Endothelial cell of umbilical vein (primary cell): ENCODE measurements at regions not wholly inside any gene's neighbourhood (a gene's known extent, or its start where the extent isn't known, plus 50 kb on each side); places are given as distances from the start of the nearest gene placed in this dataset.

Experiments
- BruUV-seq: library from RNA; stranded (reverse); fragments of 400-500 nt; replicated peaks from 2 replicates; lab custom pipeline; 2021; lab: Mats Ljungman, UMichigan
- CTCF ChIA-PET: fragments of 300-600, 350-600 bp; sonication (Branson Sonifier 250); formaldehyde crosslinking; loops from one replicate; lab custom pipeline; 2021; ENCODE audit warnings: antibody characterized with exemption, inconsistent platforms; lab: Charles Lee
- POLR2A ChIA-PET: fragments of 300-600, 350-600 bp; sonication (Branson Sonifier 250); formaldehyde crosslinking; loops from one replicate; lab custom pipeline; 2021; ENCODE audit warnings: antibody characterized with exemption, inconsistent platforms; lab: Charles Lee
- DNase-seq: peaks from one replicate; pipeline ENCODE4 v3.0.0-alpha.2; 2011; ENCODE audit warnings: low read depth, low spot score
- FAIRE-seq: peaks from 2 replicates; lab custom pipeline; 2011; peaks lifted over from hg19 to GRCh38; lab: Jason Lieb, UNC
- H2AFZ ChIP-seq: 2 replicates; pipeline ENCODE4 v1.6.0; 2012; ENCODE audit warnings: low read depth, low read length, control low read depth, inconsistent platforms
- H3K27ac ChIP-seq: 2 replicates; pipeline ENCODE4 v1.5.1; 2011; ENCODE audit warnings: low read depth, mild to moderate bottlenecking, control low read depth, low read length, moderate library complexity; ENCODE audit not compliant: insufficient read depth
- H3K27me3 ChIP-seq, 2 experiments: 2 replicates each; pipeline versions ENCODE4 v1.6.0 to v1.6.1; 2011; ENCODE audit warnings: low read length in 2 of 2, mixed read lengths in 1 of 2; ENCODE audit not compliant: control insufficient read depth in 2 of 2, insufficient read depth in 2 of 2
- H3K36me3 ChIP-seq, 2 experiments: 2 replicates in 1 of 2; 3 replicates in 1 of 2; pipeline ENCODE4 v1.5.1; 2011; ENCODE audit warnings: low read length in 2 of 2, mild to moderate bottlenecking in 1 of 2, moderate library complexity in 1 of 2; ENCODE audit not compliant: control insufficient read depth in 2 of 2, insufficient read depth in 2 of 2; ENCODE audit errors: extremely low read depth in 1 of 2
- H3K4me1 ChIP-seq: 3 replicates; pipeline ENCODE4 v1.5.1; 2011; ENCODE audit warnings: mild to moderate bottlenecking, low read length; ENCODE audit not compliant: control insufficient read depth, insufficient read depth; ENCODE audit errors: extremely low read depth
- H3K4me2 ChIP-seq: 2 replicates; pipeline ENCODE4 v1.6.1; 2011; ENCODE audit warnings: low read length, control low read depth, mixed read lengths; ENCODE audit not compliant: insufficient read depth
- H3K4me3 ChIP-seq, 3 experiments: fragments of 200-600 bp in 1 of 3; sonication (generic), shearing (Covaris generic) in 1 of 3; replicated peaks in 1 of 3; 2 replicates each; pipeline ENCODE4 v1.5.1; 2011 to 2016; ENCODE audit warnings: control low read depth in 3 of 3, low read length in 3 of 3, mild to moderate bottlenecking in 2 of 3, inconsistent platforms in 1 of 3, low read depth in 1 of 3, moderate library complexity in 1 of 3; ENCODE audit not compliant: insufficient read depth in 1 of 3
- H3K79me2 ChIP-seq: 2 replicates; pipeline ENCODE4 v1.6.0; 2012; ENCODE audit warnings: low read length, inconsistent platforms; ENCODE audit not compliant: control insufficient read depth, insufficient read depth
- H3K9ac ChIP-seq: replicated peaks from 2 replicates; pipeline ENCODE3; 2011; ENCODE audit warnings: low read length, control low read depth; ENCODE audit not compliant: insufficient read depth; ENCODE audit errors: extremely low read depth
- H3K9me1 ChIP-seq: replicated peaks from 3 replicates; pipeline ENCODE4 v1.6.0; 2011; ENCODE audit warnings: mild to moderate bottlenecking, low read length; ENCODE audit not compliant: control insufficient read depth, insufficient read depth; ENCODE audit errors: extremely low read depth
- H3K9me3 ChIP-seq: replicated peaks from 2 replicates; pipeline ENCODE4 v1.5.1; 2012; ENCODE audit warnings: low read length, inconsistent platforms; ENCODE audit not compliant: control insufficient read depth, insufficient read depth
- H4K20me1 ChIP-seq: replicated peaks from 2 replicates; pipeline ENCODE3; 2011; ENCODE audit warnings: mild to moderate bottlenecking, low read length; ENCODE audit not compliant: control insufficient read depth, insufficient read depth; ENCODE audit errors: extremely low read depth
- EZH2 ChIP-seq: IDR thresholded peaks from 2 replicates; pipeline ENCODE4 v1.6.1; 2012; ENCODE audit warnings: borderline replicate concordance, low read depth, mild to moderate bottlenecking, moderate library complexity, low read length, inconsistent platforms; ENCODE audit not compliant: severe bottlenecking
- FOS ChIP-seq: IDR thresholded peaks from 2 replicates; pipeline ENCODE4 v1.6.1; 2011; ENCODE audit warnings: mild to moderate bottlenecking, low read length, moderate library complexity, borderline replicate concordance; ENCODE audit not compliant: insufficient read depth
- GATA2 ChIP-seq: IDR thresholded peaks from 2 replicates; pipeline ENCODE4 v1.7.0; 2011; ENCODE audit warnings: low read depth, mild to moderate bottlenecking, moderate library complexity, mixed read lengths, low read length; ENCODE audit not compliant: insufficient read length, insufficient read depth
- JUN ChIP-seq: IDR thresholded peaks from 2 replicates; pipeline ENCODE4 v1.6.1; 2011; ENCODE audit warnings: borderline replicate concordance, low read depth; ENCODE audit not compliant: insufficient read length, insufficient read depth
- MYC ChIP-seq: IDR thresholded peaks from one replicate; pipeline ENCODE4 v1.6.1; 2011; ENCODE audit warnings: mild to moderate bottlenecking, low read depth, low read length
- POLR2A ChIP-seq: IDR thresholded peaks from 2 replicates; pipeline ENCODE4 v1.6.1; 2012; ENCODE audit warnings: low read depth, mild to moderate bottlenecking, control low read depth, low read length
- POLR2AphosphoS5 ChIP-seq: IDR thresholded peaks from 2 replicates; pipeline ENCODE4 v1.6.1; 2012; ENCODE audit warnings: low read depth, mild to moderate bottlenecking, control low read depth, low read length, moderate library complexity; ENCODE audit not compliant: insufficient read depth
- dilution Hi-C: fragments of 300-500 bp; cut with MboI; formaldehyde crosslinking; loops from one replicate; pipeline ENCODE4 v1.15.0; 2019; ENCODE audit warnings: low sequenced_read_pairs; ENCODE audit not compliant: extremely low pct_ligation_motif_present
- intact Hi-C: fragments of 100-400 bp; cut with micrococcal nuclease; formaldehyde crosslinking; loops from one replicate; pipeline ENCODE4 v1.10.0; 2022
- TF ChIP-seq, protein P1 (sequence below): IDR thresholded peaks from 2 replicates; pipeline ENCODE4 v1.6.1; 2011; ENCODE audit not compliant: insufficient read depth, insufficient read length
- TF ChIP-seq, protein P2 (sequence below), 2 donors: IDR thresholded peaks; 1 replicate in 1 of 2; 2 replicates in 1 of 2; pipeline ENCODE4 v1.5.1; 2011; ENCODE audit warnings: low read length in 2 of 2, mild to moderate bottlenecking in 2 of 2, moderate library complexity in 2 of 2, control low read depth in 1 of 2, inconsistent platforms in 1 of 2, low read depth in 1 of 2; ENCODE audit not compliant: insufficient read depth in 1 of 2; ENCODE audit errors: extremely low read depth in 1 of 2

DNA sequence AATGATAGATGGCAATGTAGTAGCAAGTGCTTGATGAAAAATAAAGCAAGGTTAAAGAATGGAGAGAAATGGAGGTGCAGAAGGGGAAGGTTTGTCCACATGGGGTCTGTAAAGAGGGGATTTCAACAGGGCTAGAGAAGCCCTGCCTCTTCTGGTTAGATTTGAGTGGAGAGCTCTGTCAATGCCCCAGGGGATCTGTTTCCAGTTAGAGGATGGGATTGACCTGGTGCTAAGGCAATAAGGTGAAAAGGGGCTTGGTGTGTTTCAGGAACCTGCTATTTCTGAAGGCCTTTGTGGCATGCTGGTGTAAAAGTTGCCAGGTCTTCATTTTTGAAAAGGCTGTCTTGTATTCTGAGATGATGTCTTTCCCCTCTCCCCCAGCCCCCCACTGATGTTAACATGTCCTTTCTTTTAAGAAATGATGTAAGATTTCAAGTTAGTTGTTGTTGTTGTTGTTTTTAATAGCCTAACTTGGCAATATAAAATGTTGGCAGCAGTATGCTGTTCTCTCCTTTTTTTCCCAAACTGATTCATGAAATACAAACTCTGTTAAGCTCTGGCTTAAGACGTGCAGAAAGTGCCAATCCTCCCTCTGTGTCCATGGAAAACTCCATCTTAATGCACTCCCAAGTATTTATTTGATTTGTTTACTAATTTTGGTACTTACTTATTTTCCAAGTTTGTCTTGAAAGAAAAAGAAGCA, 370.3 kb upstream of the ADGRL2 start:
- no TSS peak for BruUV-seq
- Histone ChIP-seq H3K9me3 (no peaks in the 10 kb centered on the region), H3K4me2 (no peak overlapping the region), H4K20me1 (no peaks in the 10 kb centered on the region), H3K27me3 (no peaks in the 10 kb centered on the region), H3K79me2 (no peaks in the 10 kb centered on the region), H2AFZ (no peak overlapping the region), H3K4me1 (no peaks in the 10 kb centered on the region), H3K27ac (no peak overlapping the region), H3K36me3 (no peaks in the 10 kb centered on the region), H3K9me1 (no peaks in the 10 kb centered on the region), H3K9ac (no peak overlapping the region), H3K4me3 (no peak overlapping the region)
- TF ChIP-seq MYC (no peak), JUN (no peak), POLR2A (no peak), FOS (no peak), GATA2 (no peak), POLR2AphosphoS5 (no peak), EZH2 (no peak)
- TF ChIP-seq, protein P1, sequence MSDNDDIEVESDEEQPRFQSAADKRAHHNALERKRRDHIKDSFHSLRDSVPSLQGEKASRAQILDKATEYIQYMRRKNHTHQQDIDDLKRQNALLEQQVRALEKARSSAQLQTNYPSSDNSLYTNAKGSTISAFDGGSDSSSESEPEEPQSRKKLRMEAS = no peak
- TF ChIP-seq, protein P2, sequence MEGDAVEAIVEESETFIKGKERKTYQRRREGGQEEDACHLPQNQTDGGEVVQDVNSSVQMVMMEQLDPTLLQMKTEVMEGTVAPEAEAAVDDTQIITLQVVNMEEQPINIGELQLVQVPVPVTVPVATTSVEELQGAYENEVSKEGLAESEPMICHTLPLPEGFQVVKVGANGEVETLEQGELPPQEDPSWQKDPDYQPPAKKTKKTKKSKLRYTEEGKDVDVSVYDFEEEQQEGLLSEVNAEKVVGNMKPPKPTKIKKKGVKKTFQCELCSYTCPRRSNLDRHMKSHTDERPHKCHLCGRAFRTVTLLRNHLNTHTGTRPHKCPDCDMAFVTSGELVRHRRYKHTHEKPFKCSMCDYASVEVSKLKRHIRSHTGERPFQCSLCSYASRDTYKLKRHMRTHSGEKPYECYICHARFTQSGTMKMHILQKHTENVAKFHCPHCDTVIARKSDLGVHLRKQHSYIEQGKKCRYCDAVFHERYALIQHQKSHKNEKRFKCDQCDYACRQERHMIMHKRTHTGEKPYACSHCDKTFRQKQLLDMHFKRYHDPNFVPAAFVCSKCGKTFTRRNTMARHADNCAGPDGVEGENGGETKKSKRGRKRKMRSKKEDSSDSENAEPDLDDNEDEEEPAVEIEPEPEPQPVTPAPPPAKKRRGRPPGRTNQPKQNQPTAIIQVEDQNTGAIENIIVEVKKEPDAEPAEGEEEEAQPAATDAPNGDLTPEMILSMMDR (IDR thresholded peaks at IDR 0.05; ENCODE audit: extremely low read depth in 1 of 2, insufficient read depth in 1 of 2, low read depth in 1 of 2, low read length in 2 of 2) = no peak
- POLR2A ChIA-PET = no interaction called here
- intact Hi-C loops = no loop called here
- CTCF ChIA-PET = no interaction called here
- no peak for FAIRE-seq
- dilution Hi-C loops = no loop called here
- no peak for DNase-seq
